SK-N-SH treated with all-trans-retinoic acid at 6 μM for 48 hours (cell line): ENCODE measurements at regions not wholly inside any gene's neighbourhood (a gene's known extent, or its start where the extent isn't known, plus 50 kb on each side); places are given as distances from the start of the nearest gene placed in this dataset.

Experiments used
- CSDC2 ChIP-seq: fragments of 250-450 bp; sonication (Bioruptor Pico); IDR thresholded peaks from 2 replicates; pipeline ENCODE4 v1.5.0; 2020; ENCODE audit warnings: mild to moderate bottlenecking, moderate library complexity
- ESRRG ChIP-seq: fragments of 250-450 bp; sonication (Bioruptor Pico); IDR thresholded peaks from 2 replicates; pipeline ENCODE4 v1.6.1; 2021; ENCODE audit warnings: mild to moderate bottlenecking
- OSR1 ChIP-seq: fragments of 250-450 bp; sonication (Bioruptor Pico); IDR thresholded peaks from 2 replicates; pipeline ENCODE4 v1.8.0; 2022; ENCODE audit warnings: moderate library complexity, mild to moderate bottlenecking, inconsistent platforms
- RARB ChIP-seq: fragments of 250-450 bp; sonication (Bioruptor Pico); IDR thresholded peaks from 2 replicates; pipeline ENCODE4 v1.8.0; 2021; ENCODE audit warnings: mild to moderate bottlenecking, moderate library complexity
- ZFP3 ChIP-seq: fragments of 250-450 bp; sonication (Bioruptor Pico); IDR thresholded peaks from 2 replicates; pipeline ENCODE4 v1.5.0; 2020; ENCODE audit warnings: mild to moderate bottlenecking, moderate library complexity
- ZNF8 ChIP-seq: fragments of 450-650 bp; formaldehyde crosslinking; IDR thresholded peaks from 2 replicates; pipeline ENCODE4 v1.5.0; 2020; ENCODE audit warnings: mild to moderate bottlenecking, moderate library complexity
- TF ChIP-seq, protein P1 (sequence below): fragments of 250-450 bp; sonication (Bioruptor Pico); IDR thresholded peaks from 2 replicates; pipeline ENCODE4 v1.8.0; 2020; ENCODE audit warnings: mild to moderate bottlenecking, moderate library complexity, borderline replicate concordance

DNA sequence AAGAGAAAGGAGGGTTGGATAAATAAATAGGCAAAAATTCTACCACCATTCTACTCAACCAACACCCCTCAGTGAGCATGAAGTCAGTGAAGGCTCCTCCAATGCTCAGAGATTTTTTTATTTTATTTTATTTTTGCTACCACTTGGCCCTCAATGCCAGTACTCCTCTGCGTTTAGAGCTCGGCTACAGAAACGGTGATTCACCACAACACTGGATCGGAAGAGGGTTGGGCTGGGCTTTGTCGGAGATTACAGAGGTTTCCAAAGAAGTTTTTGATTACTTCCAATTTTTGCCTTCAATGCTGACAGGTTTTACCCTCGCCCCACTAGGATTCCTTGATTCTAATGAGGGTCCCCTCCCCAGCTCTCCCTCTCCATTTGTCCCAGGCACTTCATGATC lies 1027.2 kb upstream of the TMEM132C start:
- TF ChIP-seq, protein P1, sequence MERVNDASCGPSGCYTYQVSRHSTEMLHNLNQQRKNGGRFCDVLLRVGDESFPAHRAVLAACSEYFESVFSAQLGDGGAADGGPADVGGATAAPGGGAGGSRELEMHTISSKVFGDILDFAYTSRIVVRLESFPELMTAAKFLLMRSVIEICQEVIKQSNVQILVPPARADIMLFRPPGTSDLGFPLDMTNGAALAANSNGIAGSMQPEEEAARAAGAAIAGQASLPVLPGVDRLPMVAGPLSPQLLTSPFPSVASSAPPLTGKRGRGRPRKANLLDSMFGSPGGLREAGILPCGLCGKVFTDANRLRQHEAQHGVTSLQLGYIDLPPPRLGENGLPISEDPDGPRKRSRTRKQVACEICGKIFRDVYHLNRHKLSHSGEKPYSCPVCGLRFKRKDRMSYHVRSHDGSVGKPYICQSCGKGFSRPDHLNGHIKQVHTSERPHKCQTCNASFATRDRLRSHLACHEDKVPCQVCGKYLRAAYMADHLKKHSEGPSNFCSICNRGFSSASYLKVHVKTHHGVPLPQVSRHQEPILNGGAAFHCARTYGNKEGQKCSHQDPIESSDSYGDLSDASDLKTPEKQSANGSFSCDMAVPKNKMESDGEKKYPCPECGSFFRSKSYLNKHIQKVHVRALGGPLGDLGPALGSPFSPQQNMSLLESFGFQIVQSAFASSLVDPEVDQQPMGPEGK (CRISPR knock-in tag) = no peak
- TF ChIP-seq ZNF8 (CRISPR knock-in tag) (no peak), OSR1 (CRISPR knock-in tag) (no peak), CSDC2 (CRISPR knock-in tag) (no peak), ESRRG (no peak), RARB (CRISPR knock-in tag) (no peak), ZFP3 (CRISPR knock-in tag) (no peak)
